ENCODE measurements at regions not wholly inside any gene's neighbourhood (a gene's known extent, or its start where the extent isn't known, plus 50 kb on each side); places are given as distances from the start of the nearest gene placed in this dataset.

DNA sequence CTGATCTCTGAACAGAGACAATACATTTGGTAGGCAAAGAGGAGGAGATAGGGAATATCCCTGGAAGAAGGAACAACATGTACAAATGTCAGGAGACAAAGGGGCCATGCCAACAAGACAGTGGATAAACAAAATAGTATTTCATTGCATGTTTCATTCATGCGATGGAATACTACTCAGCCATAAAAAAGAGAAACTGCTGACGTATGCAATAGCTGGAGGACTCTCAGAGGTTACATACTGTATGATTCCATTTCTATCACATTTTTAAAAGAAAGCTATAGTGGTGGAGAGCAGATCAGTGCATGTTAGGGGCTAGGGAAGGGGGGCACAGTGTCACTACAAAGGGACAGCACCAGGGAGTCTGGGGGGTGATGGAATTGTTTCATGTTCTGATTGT, 572.9 kb upstream of the CADM1 start:
- TF ChIP-seq, protein P1, sequence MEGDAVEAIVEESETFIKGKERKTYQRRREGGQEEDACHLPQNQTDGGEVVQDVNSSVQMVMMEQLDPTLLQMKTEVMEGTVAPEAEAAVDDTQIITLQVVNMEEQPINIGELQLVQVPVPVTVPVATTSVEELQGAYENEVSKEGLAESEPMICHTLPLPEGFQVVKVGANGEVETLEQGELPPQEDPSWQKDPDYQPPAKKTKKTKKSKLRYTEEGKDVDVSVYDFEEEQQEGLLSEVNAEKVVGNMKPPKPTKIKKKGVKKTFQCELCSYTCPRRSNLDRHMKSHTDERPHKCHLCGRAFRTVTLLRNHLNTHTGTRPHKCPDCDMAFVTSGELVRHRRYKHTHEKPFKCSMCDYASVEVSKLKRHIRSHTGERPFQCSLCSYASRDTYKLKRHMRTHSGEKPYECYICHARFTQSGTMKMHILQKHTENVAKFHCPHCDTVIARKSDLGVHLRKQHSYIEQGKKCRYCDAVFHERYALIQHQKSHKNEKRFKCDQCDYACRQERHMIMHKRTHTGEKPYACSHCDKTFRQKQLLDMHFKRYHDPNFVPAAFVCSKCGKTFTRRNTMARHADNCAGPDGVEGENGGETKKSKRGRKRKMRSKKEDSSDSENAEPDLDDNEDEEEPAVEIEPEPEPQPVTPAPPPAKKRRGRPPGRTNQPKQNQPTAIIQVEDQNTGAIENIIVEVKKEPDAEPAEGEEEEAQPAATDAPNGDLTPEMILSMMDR (IDR thresholded peaks at IDR 0.05): no peak
- no peak for TF ChIP-seq EP300 (IDR thresholded peaks at IDR 0.05)

All from suprapubic skin (tissue), 3 donors.